Chondrocyte (in vitro differentiated cells): ENCODE measurements at regions not wholly inside any gene's neighbourhood (a gene's known extent, or its start where the extent isn't known, plus 50 kb on each side); places are given as distances from the start of the nearest gene placed in this dataset.

Experiments
- DNase-seq: peaks from one replicate; pipeline ENCODE4 v3.0.0; 2021; ENCODE audit warnings: mixed read lengths, low spot score
- H3K27ac Mint-ChIP-seq: one replicate; pipeline ENCODE4 v1.8.0; 2021; ENCODE audit warnings: mild to moderate bottlenecking, moderate library complexity, mixed read lengths; ENCODE audit not compliant: unreplicated experiment
- H3K27me3 Mint-ChIP-seq: 2 replicates; pipeline ENCODE4 v1.8.0; 2021; ENCODE audit warnings: low read depth, mixed read lengths
- H3K36me3 Mint-ChIP-seq: 2 replicates; pipeline ENCODE4 v1.8.0; 2021; ENCODE audit warnings: low read depth, mixed read lengths
- H3K4me1 Mint-ChIP-seq: 2 replicates; pipeline ENCODE4 v1.8.0; 2021; ENCODE audit warnings: low read depth, mild to moderate bottlenecking, mixed read lengths
- H3K4me3 Mint-ChIP-seq: one replicate; pipeline ENCODE4 v1.8.0; 2021; ENCODE audit warnings: mild to moderate bottlenecking, moderate library complexity, mixed read lengths; ENCODE audit not compliant: unreplicated experiment
- H3K9me3 Mint-ChIP-seq: 2 replicates; pipeline ENCODE4 v1.8.0; 2021; ENCODE audit warnings: low read depth, mixed read lengths
- TF ChIP-seq, protein P1 (sequence below): fragments of 200-600 bp; sonication (generic); IDR thresholded peaks from 2 replicates; pipeline ENCODE4 v1.5.0; 2021; ENCODE audit warnings: antibody characterized with exemption, mild to moderate bottlenecking, moderate library complexity

DNA sequence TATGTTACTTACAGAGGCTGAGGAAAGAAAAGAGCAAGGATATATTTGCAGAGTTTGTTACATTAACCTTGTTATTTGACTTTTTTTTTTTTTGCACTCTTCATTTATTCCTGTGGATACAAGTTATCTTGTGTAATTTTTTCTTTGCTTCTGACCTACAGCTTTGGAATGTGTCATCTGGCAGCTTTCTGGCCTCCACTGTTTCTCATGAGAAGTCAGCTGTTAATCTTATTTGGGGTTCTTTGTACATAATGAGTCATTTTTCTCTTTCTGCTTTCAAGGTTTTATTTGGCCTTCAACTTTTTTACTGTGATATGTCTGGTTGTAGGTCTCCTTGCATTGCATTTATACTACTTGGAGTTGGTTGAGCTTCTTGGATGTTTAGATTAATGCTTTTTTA lies 333.4 kb downstream of the SMOC2 start:
- Mint-ChIP-seq H3K27me3 (peaks cover 15% of the 10 kb centered on the region), H3K4me3 (no peak overlapping the region), H3K27ac (no peak overlapping the region), H3K36me3 (peaks cover 5% of the 10 kb centered on the region), H3K4me1 (no peaks in the 10 kb centered on the region), H3K9me3 (peaks cover 33% of the 10 kb centered on the region)
- DNase-seq = no peak
- TF ChIP-seq, protein P1, sequence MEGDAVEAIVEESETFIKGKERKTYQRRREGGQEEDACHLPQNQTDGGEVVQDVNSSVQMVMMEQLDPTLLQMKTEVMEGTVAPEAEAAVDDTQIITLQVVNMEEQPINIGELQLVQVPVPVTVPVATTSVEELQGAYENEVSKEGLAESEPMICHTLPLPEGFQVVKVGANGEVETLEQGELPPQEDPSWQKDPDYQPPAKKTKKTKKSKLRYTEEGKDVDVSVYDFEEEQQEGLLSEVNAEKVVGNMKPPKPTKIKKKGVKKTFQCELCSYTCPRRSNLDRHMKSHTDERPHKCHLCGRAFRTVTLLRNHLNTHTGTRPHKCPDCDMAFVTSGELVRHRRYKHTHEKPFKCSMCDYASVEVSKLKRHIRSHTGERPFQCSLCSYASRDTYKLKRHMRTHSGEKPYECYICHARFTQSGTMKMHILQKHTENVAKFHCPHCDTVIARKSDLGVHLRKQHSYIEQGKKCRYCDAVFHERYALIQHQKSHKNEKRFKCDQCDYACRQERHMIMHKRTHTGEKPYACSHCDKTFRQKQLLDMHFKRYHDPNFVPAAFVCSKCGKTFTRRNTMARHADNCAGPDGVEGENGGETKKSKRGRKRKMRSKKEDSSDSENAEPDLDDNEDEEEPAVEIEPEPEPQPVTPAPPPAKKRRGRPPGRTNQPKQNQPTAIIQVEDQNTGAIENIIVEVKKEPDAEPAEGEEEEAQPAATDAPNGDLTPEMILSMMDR = no peak

DNA sequence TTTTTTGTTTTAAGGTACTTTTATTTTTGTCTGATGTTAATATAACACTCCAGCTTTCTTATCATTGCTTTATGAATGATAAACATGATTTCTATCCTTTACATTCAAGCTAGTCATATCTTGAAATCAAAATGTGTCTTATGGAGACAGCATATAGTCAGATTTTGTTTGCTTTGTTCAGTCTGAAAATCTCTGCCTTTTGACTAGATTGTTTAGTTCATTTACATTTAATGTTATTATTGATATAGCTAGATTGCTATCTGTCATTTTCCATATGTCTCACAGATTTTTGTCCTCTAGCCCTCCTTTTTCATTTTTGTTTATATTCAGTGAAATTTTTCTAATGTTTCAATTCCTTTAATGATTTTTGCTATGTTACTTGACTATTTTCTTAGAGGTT lies 332.8 kb downstream of the SMOC2 start:
- Mint-ChIP-seq H3K4me3 (no peak overlapping the region), H3K36me3 (peaks cover 5% of the 10 kb centered on the region), H3K9me3 (peaks cover 36% of the 10 kb centered on the region), H3K4me1 (no peaks in the 10 kb centered on the region), H3K27me3 (peaks cover 13% of the 10 kb centered on the region), H3K27ac (no peak overlapping the region)
- no peak for DNase-seq
- TF ChIP-seq, protein P1 = no peak

DNA sequence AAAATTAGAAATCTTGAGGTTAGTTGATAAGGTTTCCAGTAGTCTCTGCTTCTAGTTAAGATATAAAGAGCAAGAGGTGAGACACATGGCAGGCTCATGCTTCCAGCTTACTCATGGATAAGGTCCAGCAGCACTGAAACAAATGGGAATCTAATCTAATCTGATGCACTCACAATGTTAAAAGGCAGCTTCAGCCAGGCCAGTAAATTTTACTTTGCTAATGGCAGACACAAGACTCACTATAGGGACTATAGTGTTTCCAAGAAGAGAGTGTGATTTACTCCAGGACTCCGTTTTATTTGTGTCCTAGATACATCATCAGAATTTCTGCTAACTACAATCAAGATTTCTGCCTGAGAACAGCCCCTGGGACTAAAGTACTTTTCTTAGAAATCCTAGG lies 324.8 kb downstream of the SMOC2 start:
- Mint-ChIP-seq H3K4me3 (no peak overlapping the region), H3K36me3 (no peaks in the 10 kb centered on the region), H3K27me3 (peaks cover 2% of the 10 kb centered on the region), H3K9me3 (peaks cover 3% of the 10 kb centered on the region), H3K4me1 (peaks cover 4% of the 10 kb centered on the region), H3K27ac (no peak overlapping the region)
- no peak for DNase-seq
- TF ChIP-seq, protein P1 = no peak

DNA sequence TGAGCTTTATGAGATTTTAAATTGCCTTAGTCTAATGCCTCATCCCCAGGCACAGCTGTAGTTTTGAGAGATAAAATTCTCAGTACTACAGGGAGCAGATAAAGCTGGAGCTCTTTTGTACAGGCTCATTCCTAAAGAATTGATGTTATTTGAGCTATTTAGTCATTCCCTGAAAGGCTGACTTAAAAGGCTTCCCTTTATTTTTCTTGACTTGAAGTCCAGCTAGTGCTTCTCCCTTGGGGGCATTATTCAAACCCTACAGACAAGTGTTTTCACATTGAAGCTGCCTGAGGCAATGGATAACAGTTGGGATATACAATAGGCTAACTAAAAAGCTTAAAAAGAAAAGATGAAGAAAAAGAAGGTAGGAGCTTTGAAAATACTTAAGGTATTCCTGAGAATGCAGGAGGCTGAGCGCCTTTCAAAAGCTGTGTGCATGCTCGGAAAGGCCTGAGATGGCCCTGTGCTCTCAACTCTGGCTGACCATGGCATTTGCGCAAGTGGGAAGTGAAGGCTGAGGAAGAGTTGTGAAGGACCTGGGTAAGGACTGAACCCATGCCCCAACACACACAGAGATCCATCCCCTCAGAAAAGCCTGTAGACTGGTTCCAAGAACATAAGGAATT lies 315.1 kb downstream of the SMOC2 start:
- peaks cover 5% of the 10 kb centered on the region for H3K9me3 Mint-ChIP-seq
- TF ChIP-seq, protein P1 = no peak
- H3K4me1 Mint-ChIP-seq = peaks cover 19% of the 10 kb centered on the region
- no peak overlapping the region for H3K4me3 Mint-ChIP-seq
- peaks cover 4% of the 10 kb centered on the region for H3K27me3 Mint-ChIP-seq
- peak overlapping the region; percentile 29 for H3K27ac Mint-ChIP-seq
- H3K36me3 Mint-ChIP-seq = peaks cover 2% of the 10 kb centered on the region
- DNase-seq = no peak

DNA sequence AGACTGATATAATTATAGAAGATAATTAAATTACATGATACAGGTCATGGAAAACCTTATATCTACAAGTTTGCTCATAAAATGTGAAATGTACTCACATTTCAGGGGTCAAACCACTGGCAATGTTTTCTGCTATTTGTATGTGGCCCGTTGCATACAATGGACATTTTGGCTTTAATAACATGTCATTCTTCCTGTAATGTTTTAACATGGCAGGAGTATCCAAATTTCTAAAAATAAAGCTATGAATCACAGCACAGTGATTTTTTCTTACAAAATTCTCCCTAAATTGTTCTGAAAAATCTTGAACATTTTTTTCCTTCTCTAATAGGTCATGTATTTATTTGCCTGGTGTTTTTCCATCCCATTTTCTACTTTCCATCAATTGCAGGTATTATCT lies 305.7 kb downstream of the SMOC2 start:
- peaks cover 31% of the 10 kb centered on the region for H3K4me1 Mint-ChIP-seq
- H3K27ac Mint-ChIP-seq = peak overlapping the region; percentile 53
- H3K4me3 Mint-ChIP-seq = no peak overlapping the region
- no peak for DNase-seq
- no peaks in the 10 kb centered on the region for H3K27me3 Mint-ChIP-seq
- TF ChIP-seq, protein P1 = no peak
- peaks cover 4% of the 10 kb centered on the region for H3K9me3 Mint-ChIP-seq
- H3K36me3 Mint-ChIP-seq = no peaks in the 10 kb centered on the region
